KMS-11 (cell line): ENCODE measurements at regions not wholly inside any gene's neighbourhood (a gene's known extent, or its start where the extent isn't known, plus 50 kb on each side); places are given as distances from the start of the nearest gene placed in this dataset.

Source experiments
- H2AFZ ChIP-seq: fragments of 200-600 bp; sonication (generic); 2 replicates; pipeline ENCODE4 v1.6.1; 2016; ENCODE audit warnings: antibody characterized with exemption, mixed run types, low read depth
- H3K27ac ChIP-seq: fragments of 200-600 bp; sonication (generic); 2 replicates; pipeline ENCODE4 v1.6.1; 2016; ENCODE audit warnings: mild to moderate bottlenecking, mixed run types
- H3K27me3 ChIP-seq: fragments of 200-600 bp; sonication (generic); 2 replicates; pipeline ENCODE4 v1.6.1; 2017; ENCODE audit warnings: mild to moderate bottlenecking, low read depth, mixed run types, moderate library complexity; ENCODE audit not compliant: insufficient read depth
- H3K36me3 ChIP-seq: fragments of 200-600 bp; sonication (generic); 2 replicates; pipeline ENCODE4 v1.6.1; 2017; ENCODE audit warnings: mild to moderate bottlenecking, mixed run types; ENCODE audit not compliant: insufficient read depth
- H3K4me1 ChIP-seq: fragments of 200-600 bp; sonication (generic); 2 replicates; pipeline ENCODE4 v1.6.1; 2016; ENCODE audit warnings: mild to moderate bottlenecking, low read depth, mixed run types; ENCODE audit not compliant: poor library complexity, severe bottlenecking
- H3K4me2 ChIP-seq: fragments of 200-600 bp; sonication (generic); 2 replicates; pipeline ENCODE4 v1.7.0; 2016; ENCODE audit warnings: mild to moderate bottlenecking, mixed run types
- H3K4me3 ChIP-seq: fragments of 200-600 bp; sonication (generic); IDR thresholded peaks from 2 replicates; pipeline ENCODE4 v1.6.1; 2017; ENCODE audit warnings: low read depth, low read length, mixed read lengths; ENCODE audit not compliant: insufficient read depth
- H3K79me2 ChIP-seq: fragments of 200-600 bp; sonication (generic); 2 replicates; pipeline ENCODE4 v1.6.1; 2016; ENCODE audit warnings: low read depth, mixed run types; ENCODE audit not compliant: insufficient read depth
- H3K9ac ChIP-seq: fragments of 200-600 bp; sonication (generic); 2 replicates; pipeline ENCODE4 v1.6.1; 2016; ENCODE audit warnings: mild to moderate bottlenecking, mixed run types
- H4K20me1 ChIP-seq: fragments of 200-600 bp; sonication (generic); 2 replicates; pipeline ENCODE4 v1.6.1; 2016; ENCODE audit warnings: mild to moderate bottlenecking, mixed run types; ENCODE audit not compliant: insufficient read depth
- TF ChIP-seq, protein P1 (sequence below): fragments of 200-600 bp; sonication (generic); conservative IDR thresholded peaks from 2 replicates; pipeline ENCODE4 v1.6.1; 2017; ENCODE audit warnings: low read depth, mild to moderate bottlenecking, antibody characterized with exemption, low read length, moderate library complexity, mixed read lengths

DNA sequence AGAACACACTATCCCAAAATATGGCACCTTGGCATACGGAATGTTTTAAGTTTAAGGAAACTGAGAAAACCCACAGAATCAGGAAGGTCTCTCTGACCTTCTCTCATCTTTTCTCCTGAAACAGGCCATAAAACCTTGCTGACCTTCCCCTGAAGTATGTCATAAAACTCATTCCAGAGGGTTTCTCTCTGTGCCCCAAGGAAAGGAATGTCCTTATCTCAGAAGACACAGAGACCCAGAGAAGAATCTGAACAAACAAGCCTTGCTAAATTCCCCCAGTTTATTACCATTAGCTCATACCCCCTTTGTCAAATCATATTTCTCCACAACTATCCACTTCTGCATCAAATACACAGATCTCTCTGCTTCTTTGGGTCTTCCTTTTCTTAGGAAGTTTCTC lies 603.1 kb downstream of the MCTP2 start:
- TF ChIP-seq, protein P1, sequence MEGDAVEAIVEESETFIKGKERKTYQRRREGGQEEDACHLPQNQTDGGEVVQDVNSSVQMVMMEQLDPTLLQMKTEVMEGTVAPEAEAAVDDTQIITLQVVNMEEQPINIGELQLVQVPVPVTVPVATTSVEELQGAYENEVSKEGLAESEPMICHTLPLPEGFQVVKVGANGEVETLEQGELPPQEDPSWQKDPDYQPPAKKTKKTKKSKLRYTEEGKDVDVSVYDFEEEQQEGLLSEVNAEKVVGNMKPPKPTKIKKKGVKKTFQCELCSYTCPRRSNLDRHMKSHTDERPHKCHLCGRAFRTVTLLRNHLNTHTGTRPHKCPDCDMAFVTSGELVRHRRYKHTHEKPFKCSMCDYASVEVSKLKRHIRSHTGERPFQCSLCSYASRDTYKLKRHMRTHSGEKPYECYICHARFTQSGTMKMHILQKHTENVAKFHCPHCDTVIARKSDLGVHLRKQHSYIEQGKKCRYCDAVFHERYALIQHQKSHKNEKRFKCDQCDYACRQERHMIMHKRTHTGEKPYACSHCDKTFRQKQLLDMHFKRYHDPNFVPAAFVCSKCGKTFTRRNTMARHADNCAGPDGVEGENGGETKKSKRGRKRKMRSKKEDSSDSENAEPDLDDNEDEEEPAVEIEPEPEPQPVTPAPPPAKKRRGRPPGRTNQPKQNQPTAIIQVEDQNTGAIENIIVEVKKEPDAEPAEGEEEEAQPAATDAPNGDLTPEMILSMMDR: no peak
- Histone ChIP-seq H3K27ac (no peak overlapping the region), H4K20me1 (no peaks in the 10 kb centered on the region), H2AFZ (no peak overlapping the region), H3K27me3 (no peaks in the 10 kb centered on the region), H3K79me2 (no peaks in the 10 kb centered on the region), H3K4me3 (no peak overlapping the region), H3K36me3 (no peaks in the 10 kb centered on the region), H3K4me2 (no peak overlapping the region), H3K4me1 (no peaks in the 10 kb centered on the region), H3K9ac (no peak overlapping the region)

DNA sequence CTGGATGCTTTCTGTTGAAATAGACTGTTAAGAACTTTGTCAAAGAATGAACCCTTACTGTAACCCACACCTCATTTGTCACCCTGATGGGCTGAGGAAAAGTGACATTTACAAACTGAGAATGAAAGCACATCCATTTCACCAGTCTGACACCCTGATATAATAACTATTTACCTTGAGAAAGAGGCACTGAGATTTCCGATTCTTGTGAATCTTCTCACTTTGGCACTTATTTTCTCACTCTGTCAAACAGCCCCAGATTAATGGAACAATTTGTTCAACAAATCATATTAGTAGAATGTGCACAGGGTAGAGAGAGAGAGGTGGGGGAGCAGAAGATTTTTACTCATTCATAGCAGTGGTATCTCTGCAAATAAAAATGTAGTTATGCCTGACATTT lies 606.9 kb downstream of the MCTP2 start:
- H3K4me2 ChIP-seq: no peak overlapping the region
- H3K79me2 ChIP-seq: no peaks in the 10 kb centered on the region
- TF ChIP-seq, protein P1: no peak
- no peaks in the 10 kb centered on the region for H4K20me1 ChIP-seq
- H3K27me3 ChIP-seq: no peaks in the 10 kb centered on the region
- H2AFZ ChIP-seq: no peak overlapping the region
- no peak overlapping the region for H3K4me3 ChIP-seq
- H3K9ac ChIP-seq: no peak overlapping the region
- H3K36me3 ChIP-seq: no peaks in the 10 kb centered on the region
- no peaks in the 10 kb centered on the region for H3K4me1 ChIP-seq
- no peak overlapping the region for H3K27ac ChIP-seq

DNA sequence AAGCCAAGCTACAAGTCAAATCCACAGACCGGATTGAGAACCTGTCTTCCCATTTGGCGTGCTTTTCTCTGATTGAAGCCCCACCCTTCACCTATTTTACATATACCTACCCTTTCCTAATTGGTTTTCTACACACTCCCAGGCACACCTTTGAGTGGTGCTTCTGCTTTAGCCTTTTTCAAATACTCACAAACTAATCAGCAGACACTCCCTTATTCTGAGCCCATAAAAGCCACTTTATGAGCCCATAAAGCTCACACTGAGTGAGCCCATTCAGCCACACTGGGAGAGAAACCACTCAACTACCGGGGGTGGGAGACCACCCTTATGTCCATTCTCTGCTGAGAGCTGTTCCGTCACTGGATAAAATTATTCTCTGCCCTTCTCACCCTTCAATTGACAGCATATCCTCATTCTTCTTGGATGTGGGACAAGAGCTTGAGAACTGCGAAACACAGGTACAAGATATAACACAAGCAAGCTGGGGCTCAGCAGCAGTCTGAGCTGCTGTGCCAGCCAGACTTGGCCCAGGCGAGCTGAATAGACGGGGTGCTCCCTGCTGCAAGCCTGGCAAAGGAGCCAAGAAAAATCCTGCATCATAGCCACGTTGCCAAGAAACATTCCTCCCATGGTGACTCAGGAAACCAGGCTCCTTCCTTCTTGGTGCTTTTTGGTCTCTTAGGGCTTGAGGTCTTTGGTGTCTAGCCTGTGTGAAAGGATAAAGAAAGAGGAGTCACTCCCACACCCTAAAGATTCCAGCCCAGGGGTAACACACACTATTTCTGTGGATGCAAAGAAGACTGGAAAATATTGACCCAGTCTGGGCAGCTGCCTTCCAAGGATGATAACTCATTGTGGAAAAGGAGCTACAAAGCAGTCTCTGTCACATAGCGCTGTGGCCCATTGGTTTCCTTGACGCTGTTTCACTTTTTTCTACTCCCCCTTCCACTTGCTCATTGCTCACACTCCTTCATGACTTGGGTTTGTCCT lies 609.7 kb downstream of the MCTP2 start:
- H3K79me2 ChIP-seq: no peaks in the 10 kb centered on the region
- no peak overlapping the region for H2AFZ ChIP-seq
- no peak overlapping the region for H3K4me2 ChIP-seq
- no peaks in the 10 kb centered on the region for H3K4me1 ChIP-seq
- no peaks in the 10 kb centered on the region for H4K20me1 ChIP-seq
- H3K36me3 ChIP-seq: no peaks in the 10 kb centered on the region
- TF ChIP-seq, protein P1: no peak
- H3K9ac ChIP-seq: no peak overlapping the region
- no peaks in the 10 kb centered on the region for H3K27me3 ChIP-seq
- no peak overlapping the region for H3K4me3 ChIP-seq
- no peak overlapping the region for H3K27ac ChIP-seq

DNA sequence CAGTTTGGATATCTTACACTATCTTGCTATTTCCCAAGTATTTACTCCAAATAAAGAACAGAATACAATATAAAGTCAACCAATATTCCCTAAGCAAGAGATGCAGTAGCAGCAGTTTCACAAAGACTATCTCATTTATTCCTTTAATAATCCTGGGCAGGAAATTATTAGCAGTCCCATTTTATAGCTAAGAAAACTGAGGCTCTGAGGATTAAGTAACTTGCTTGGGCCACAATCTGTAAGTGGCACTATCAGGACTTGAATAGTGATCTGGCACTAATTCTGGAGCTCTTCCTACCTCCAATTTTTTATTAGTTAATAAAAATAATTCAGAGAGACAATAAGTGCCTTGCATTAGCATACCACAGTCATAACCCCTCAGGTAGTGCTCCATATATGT lies 611.7 kb downstream of the MCTP2 start:
- Histone ChIP-seq H2AFZ (no peak overlapping the region), H3K27ac (no peak overlapping the region), H3K4me2 (no peak overlapping the region), H3K27me3 (no peaks in the 10 kb centered on the region), H3K4me1 (no peaks in the 10 kb centered on the region), H4K20me1 (no peaks in the 10 kb centered on the region), H3K79me2 (no peaks in the 10 kb centered on the region), H3K9ac (no peak overlapping the region), H3K36me3 (no peaks in the 10 kb centered on the region), H3K4me3 (no peak overlapping the region)
- TF ChIP-seq, protein P1: no peak
